Peyer's patch (tissue), 4 donors: ENCODE measurements at regions not wholly inside any gene's neighbourhood (a gene's known extent, or its start where the extent isn't known, plus 50 kb on each side); places are given as distances from the start of the nearest gene placed in this dataset.

Experiments
- DNase-seq, 3 donors: peaks; one replicate each; pipeline ENCODE4 v3.0.0-alpha.2; 2017 to 2019
- H3K27ac ChIP-seq, 4 donors: fragments of 200-600 bp; sonication (generic); one replicate each; pipeline ENCODE4 v1.5.1; 2016 to 2019
- H3K27me3 ChIP-seq, 2 donors: fragments of 200-600 bp; sonication (generic); one replicate each; pipeline ENCODE4 v1.5.1; 2019
- H3K36me3 ChIP-seq, 3 donors: fragments of 200-600 bp; sonication (generic); one replicate each; pipeline ENCODE4 v1.5.1; 2016 to 2019
- H3K4me1 ChIP-seq, 4 donors: fragments of 200-600 bp; sonication (generic); one replicate each; pipeline ENCODE4 v1.5.1; 2016 to 2019
- H3K4me3 ChIP-seq, 4 donors: fragments of 200-600 bp; sonication (generic); 1 replicate in 3 of 4; 2 replicates in 1 of 4; pipeline ENCODE4 v1.5.1; 2016 to 2019; ENCODE audit warnings: mild to moderate bottlenecking in 1 of 4
- H3K9me3 ChIP-seq, 4 donors: fragments of 200-600 bp; sonication (generic); one replicate each; pipeline ENCODE4 v1.5.1; 2016 to 2019; ENCODE audit warnings: mild to moderate bottlenecking in 1 of 4
- CTCF ChIP-seq, 6 experiments: fragments of 450-650 bp in 4 of 6; fragments of 200-600 bp in 2 of 6; sonication (generic) in 1 of 6; IDR thresholded peaks; one replicate each; pipeline ENCODE4 v1.5.1; 2017 to 2019; ENCODE audit warnings: antibody characterized with exemption in 6 of 6, mild to moderate bottlenecking in 3 of 6, moderate library complexity in 1 of 6
- POLR2A ChIP-seq, 2 donors: fragments of 450-650 bp; IDR thresholded peaks; one replicate each; pipeline ENCODE4 v1.5.1; 2017; ENCODE audit warnings: antibody characterized with exemption in 2 of 2, mild to moderate bottlenecking in 2 of 2, moderate library complexity in 2 of 2

DNA sequence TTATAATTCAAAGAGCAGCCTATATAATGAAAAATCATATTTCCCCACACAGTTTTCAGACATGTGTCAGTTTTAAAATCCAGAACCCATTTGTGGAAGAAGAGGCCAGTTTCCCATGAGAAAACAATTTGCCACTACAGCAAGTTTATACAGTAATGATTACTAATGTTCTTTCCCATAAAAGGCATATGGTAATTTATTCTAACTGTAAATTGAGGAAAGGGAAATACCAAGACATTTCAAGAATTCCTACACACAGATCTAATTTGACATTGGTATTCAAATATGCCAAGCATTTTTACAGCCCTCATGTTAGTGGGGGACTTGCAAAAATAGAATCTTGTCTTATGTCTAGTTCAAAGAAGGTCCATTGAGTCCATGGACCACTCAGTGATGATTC is 1368.6 kb downstream of the FSTL5 start:
- no peak for DNase-seq
- Histone ChIP-seq H3K9me3 (no peaks in the 10 kb centered on the region), H3K4me3 (no peak overlapping the region), H3K27me3 (no peaks in the 10 kb centered on the region), H3K27ac (no peak overlapping the region), H3K4me1 (no peaks in the 10 kb centered on the region), H3K36me3 (no peaks in the 10 kb centered on the region)
- no peak for TF ChIP-seq POLR2A (IDR thresholded peaks at IDR 0.05)
- no peak for TF ChIP-seq CTCF (IDR thresholded peaks at IDR 0.05)

GRCh38 chr4:160808174-160808573 is 1355.6 kb downstream of the FSTL5 start:
- DNase-seq = no peak
- Histone ChIP-seq H3K36me3 (no peaks in the 10 kb centered on the region), H3K9me3 (no peaks in the 10 kb centered on the region), H3K4me3 (no peak overlapping the region), H3K27me3 (no peaks in the 10 kb centered on the region), H3K27ac (no peak overlapping the region), H3K4me1 (no peaks in the 10 kb centered on the region)
- no peak for TF ChIP-seq POLR2A (IDR thresholded peaks at IDR 0.05)
- TF ChIP-seq CTCF (IDR thresholded peaks at IDR 0.05) = no peak

DNA sequence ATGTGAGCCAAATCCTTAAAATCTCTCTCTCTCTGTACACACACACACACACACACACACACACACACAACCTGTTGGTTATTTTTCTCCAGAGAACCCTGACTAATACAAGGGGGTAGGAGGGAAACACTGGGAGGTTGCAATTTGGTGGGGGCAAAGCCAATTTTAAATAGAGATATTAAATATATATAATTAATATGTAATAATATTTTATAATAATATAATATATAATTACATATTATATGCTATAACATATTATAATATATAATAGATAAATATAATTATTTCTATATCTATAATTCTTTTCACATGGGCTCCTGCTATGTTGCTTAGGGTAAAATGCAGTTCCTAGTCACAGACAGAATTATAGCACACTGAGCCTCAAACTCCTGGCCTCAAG is 1354.2 kb downstream of the FSTL5 start:
- no peak overlapping the region for H3K27ac ChIP-seq
- no peak overlapping the region for H3K4me3 ChIP-seq
- no peaks in the 10 kb centered on the region for H3K36me3 ChIP-seq
- H3K4me1 ChIP-seq = no peaks in the 10 kb centered on the region
- H3K9me3 ChIP-seq = no peaks in the 10 kb centered on the region
- TF ChIP-seq CTCF (IDR thresholded peaks at IDR 0.05) (no peak), POLR2A (IDR thresholded peaks at IDR 0.05) (no peak)
- DNase-seq = no peak
- H3K27me3 ChIP-seq = no peaks in the 10 kb centered on the region

DNA sequence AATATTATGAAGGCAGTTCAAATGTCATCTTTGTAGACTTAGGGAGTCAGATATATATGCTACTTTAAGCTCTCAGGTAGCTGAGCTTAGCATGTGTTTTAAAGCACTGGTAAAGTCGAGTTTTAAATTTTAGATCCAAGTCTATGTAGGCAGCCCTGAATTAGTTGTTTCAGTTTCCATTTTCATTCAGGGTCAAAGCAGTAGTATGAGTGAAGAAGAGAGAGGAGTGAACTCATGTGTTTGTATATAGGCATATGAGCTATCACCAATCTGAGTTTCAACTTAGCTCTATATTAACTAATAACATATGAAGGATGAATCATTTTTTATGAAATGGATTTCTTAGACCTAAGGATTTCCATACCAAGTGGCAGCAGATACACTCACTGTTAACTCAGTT is 1353.4 kb downstream of the FSTL5 start:
- H3K36me3 ChIP-seq = no peaks in the 10 kb centered on the region
- TF ChIP-seq CTCF (IDR thresholded peaks at IDR 0.05) (no peak), POLR2A (IDR thresholded peaks at IDR 0.05) (no peak)
- no peak for DNase-seq
- no peaks in the 10 kb centered on the region for H3K9me3 ChIP-seq
- H3K4me3 ChIP-seq = no peak overlapping the region
- no peaks in the 10 kb centered on the region for H3K27me3 ChIP-seq
- H3K4me1 ChIP-seq = no peaks in the 10 kb centered on the region
- H3K27ac ChIP-seq = no peak overlapping the region

DNA sequence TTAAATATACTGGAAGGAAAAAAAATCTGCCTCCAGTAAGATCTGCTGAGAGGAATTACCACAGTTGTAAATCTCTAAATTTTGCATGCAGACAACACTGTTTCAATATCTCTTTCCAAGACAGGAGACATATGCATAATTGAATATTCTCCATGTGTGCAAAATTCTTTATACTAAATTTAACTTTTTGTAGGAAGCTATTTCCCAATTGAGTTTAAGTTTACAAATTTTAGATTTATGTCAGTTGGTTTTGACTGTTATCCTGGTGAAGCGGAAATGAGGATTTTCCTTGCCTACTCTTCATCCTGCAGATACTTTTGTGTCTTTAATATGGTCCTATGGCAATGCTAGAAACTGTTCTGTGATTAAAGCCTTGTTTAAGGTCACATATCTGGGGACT is 1352.9 kb downstream of the FSTL5 start:
- H3K9me3 ChIP-seq = no peaks in the 10 kb centered on the region
- no peaks in the 10 kb centered on the region for H3K4me1 ChIP-seq
- TF ChIP-seq CTCF (IDR thresholded peaks at IDR 0.05) (no peak), POLR2A (IDR thresholded peaks at IDR 0.05) (no peak)
- H3K27me3 ChIP-seq = no peaks in the 10 kb centered on the region
- no peak overlapping the region for H3K4me3 ChIP-seq
- H3K27ac ChIP-seq = no peak overlapping the region
- no peaks in the 10 kb centered on the region for H3K36me3 ChIP-seq
- no peak for DNase-seq

DNA sequence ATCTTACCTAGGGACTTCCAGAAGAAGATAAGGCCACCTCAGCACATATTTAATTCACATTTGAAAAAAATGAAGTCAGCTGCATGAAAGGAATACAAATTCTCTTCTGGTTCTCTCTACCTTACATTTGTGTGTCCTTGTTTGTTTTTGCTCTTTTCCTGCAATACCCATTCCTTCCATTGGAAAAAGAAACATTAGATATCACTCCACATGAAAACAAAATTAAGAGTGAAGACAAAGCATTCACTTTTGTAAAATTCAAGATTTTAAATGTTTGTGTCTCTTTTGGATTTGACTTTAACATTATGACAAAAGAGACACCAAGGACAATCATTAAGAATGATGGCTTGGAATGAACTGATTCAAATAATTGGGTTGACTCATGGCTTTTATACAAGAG is 1351.8 kb downstream of the FSTL5 start:
- DNase-seq = no peak
- Histone ChIP-seq H3K36me3 (no peaks in the 10 kb centered on the region), H3K4me3 (no peak overlapping the region), H3K9me3 (no peaks in the 10 kb centered on the region), H3K27ac (no peak overlapping the region), H3K4me1 (no peaks in the 10 kb centered on the region), H3K27me3 (no peaks in the 10 kb centered on the region)
- TF ChIP-seq CTCF (IDR thresholded peaks at IDR 0.05) (no peak), POLR2A (IDR thresholded peaks at IDR 0.05) (no peak)
